Esophagus muscularis mucosa (tissue), 4 donors: ENCODE measurements at regions not wholly inside any gene's neighbourhood (a gene's known extent, or its start where the extent isn't known, plus 50 kb on each side); places are given as distances from the start of the nearest gene placed in this dataset.

Experiments used
- DNase-seq: peaks from one replicate; pipeline ENCODE4 v3.0.0-alpha.2; 2017; ENCODE audit errors: extremely low spot score
- H3K27ac ChIP-seq, 4 donors: fragments of 200-600 bp; sonication (generic); replicated peaks in 1 of 4; 1 replicate in 3 of 4; 2 replicates in 1 of 4; pipeline ENCODE4 v1.5.1; 2016 to 2019; ENCODE audit warnings: mild to moderate bottlenecking in 1 of 4
- H3K27me3 ChIP-seq, 4 donors: fragments of 200-600 bp; sonication (generic); one replicate each; pipeline versions ENCODE4 v1.5.1 to v1.6.0; 2016 to 2019
- H3K36me3 ChIP-seq, 4 donors: fragments of 200-600 bp; sonication (generic); one replicate each; pipeline ENCODE4 v1.5.1; 2016 to 2019
- H3K4me1 ChIP-seq, 4 donors: fragments of 200-600 bp; sonication (generic); one replicate each; pipeline ENCODE4 v1.5.1; 2016 to 2019
- H3K4me3 ChIP-seq, 4 donors: fragments of 200-600 bp; sonication (generic); 1 replicate in 2 of 4; 2 replicates in 2 of 4; pipeline ENCODE4 v1.5.1; 2016 to 2019; ENCODE audit warnings: mild to moderate bottlenecking in 4 of 4, moderate library complexity in 1 of 4
- H3K9me3 ChIP-seq, 4 donors: fragments of 200-600 bp; sonication (generic); 1 replicate in 3 of 4; 2 replicates in 1 of 4; pipeline ENCODE4 v1.5.1; 2016 to 2019
- EP300 ChIP-seq: sonication (generic); formaldehyde crosslinking; IDR thresholded peaks from one replicate; pipeline ENCODE4 v1.6.1; 2017; ENCODE audit warnings: antibody characterized with exemption
- POLR2A ChIP-seq: fragments of 450-650 bp; IDR thresholded peaks from one replicate; pipeline ENCODE4 v1.6.1; 2017; ENCODE audit warnings: antibody characterized with exemption, moderate library complexity, mild to moderate bottlenecking, low read depth
- POLR2AphosphoS5 ChIP-seq, 2 donors: sonication (generic); formaldehyde crosslinking; IDR thresholded peaks; one replicate each; pipeline ENCODE4 v1.6.1; 2017; ENCODE audit warnings: antibody characterized with exemption in 2 of 2
- WGBS: methylation state at CpG from one replicate; pipeline ENCODE4 v1.1.5; 2018; 5-methylcytosine and 5-hydroxymethylcytosine counted together
- intact Hi-C: fragments of 100-400 bp; cut with DNase I; formaldehyde crosslinking; loops from one replicate; pipeline ENCODE4 v1.15.1; 2023
- TF ChIP-seq, protein P1 (sequence below), 3 experiments: fragments of 200-600 bp in 2 of 3; fragments of 450-650 bp in 1 of 3; sonication (generic) in 2 of 3; IDR thresholded peaks; one replicate each; pipeline ENCODE4 v1.5.1; 2017 to 2019; ENCODE audit warnings: antibody characterized with exemption in 3 of 3, mild to moderate bottlenecking in 2 of 3, moderate library complexity in 1 of 3

DNA sequence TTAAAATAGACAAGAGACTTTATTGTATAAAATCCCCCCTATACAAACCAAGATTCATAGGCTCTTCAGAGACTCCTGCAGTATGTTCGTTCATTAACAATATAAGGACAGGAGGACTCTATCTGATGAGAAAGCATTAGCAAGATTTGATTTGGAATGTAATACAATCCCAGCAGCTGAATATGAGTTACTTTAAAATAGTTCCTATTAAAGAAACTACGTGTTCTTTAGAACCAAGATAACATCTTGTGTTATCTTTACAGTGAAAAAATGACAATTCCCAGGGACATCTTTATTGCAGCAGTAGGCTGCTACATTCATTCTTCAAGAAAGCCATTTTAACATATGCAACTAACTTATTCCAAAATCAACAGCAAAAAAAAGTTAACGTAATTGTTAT lies 1360.1 kb upstream of the GJE1 start:
- no peaks in the 10 kb centered on the region for H3K36me3 ChIP-seq
- no peaks in the 10 kb centered on the region for H3K27me3 ChIP-seq
- 84% methylated on average over 3 of the region's 3 CpGs for WGBS
- H3K27ac ChIP-seq: no peak overlapping the region
- DNase-seq: no peak
- no peak overlapping the region for H3K4me3 ChIP-seq
- peaks cover 0 to 11% (median 8%) of the 10 kb centered on the region in 4 donors for H3K4me1 ChIP-seq
- TF ChIP-seq POLR2AphosphoS5 (IDR thresholded peaks at IDR 0.05) (no peak), POLR2A (no peak), EP300 (no peak)
- TF ChIP-seq, protein P1, sequence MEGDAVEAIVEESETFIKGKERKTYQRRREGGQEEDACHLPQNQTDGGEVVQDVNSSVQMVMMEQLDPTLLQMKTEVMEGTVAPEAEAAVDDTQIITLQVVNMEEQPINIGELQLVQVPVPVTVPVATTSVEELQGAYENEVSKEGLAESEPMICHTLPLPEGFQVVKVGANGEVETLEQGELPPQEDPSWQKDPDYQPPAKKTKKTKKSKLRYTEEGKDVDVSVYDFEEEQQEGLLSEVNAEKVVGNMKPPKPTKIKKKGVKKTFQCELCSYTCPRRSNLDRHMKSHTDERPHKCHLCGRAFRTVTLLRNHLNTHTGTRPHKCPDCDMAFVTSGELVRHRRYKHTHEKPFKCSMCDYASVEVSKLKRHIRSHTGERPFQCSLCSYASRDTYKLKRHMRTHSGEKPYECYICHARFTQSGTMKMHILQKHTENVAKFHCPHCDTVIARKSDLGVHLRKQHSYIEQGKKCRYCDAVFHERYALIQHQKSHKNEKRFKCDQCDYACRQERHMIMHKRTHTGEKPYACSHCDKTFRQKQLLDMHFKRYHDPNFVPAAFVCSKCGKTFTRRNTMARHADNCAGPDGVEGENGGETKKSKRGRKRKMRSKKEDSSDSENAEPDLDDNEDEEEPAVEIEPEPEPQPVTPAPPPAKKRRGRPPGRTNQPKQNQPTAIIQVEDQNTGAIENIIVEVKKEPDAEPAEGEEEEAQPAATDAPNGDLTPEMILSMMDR (IDR thresholded peaks at IDR 0.05): no peak
- no peaks in the 10 kb centered on the region for H3K9me3 ChIP-seq
- intact Hi-C loops: no loop called here

DNA sequence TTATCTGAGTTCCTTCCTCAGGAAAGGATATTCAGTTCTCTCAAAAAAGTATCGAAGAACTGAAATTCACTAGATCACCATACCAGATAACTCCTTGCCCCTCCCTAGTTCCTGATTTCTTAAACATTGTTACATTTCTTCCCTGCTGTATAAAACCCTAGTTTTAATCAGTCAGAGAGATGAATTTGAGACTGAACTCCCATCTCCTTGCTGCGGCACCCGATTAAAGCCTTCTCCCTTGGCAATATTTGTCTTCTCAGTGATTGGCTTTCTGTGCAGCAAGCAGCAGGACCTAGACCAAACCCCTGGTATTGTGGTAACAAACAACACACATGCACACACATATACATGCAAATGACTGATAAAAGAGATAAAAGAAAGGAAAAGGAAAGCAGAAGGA lies 1364.6 kb upstream of the GJE1 start:
- intact Hi-C loops: no loop called here
- DNase-seq: no peak
- whole genome bisulfite sequencing: 97% methylated on average over 3 of the region's 3 CpGs
- H3K4me3 ChIP-seq: no peak overlapping the region
- no peaks in the 10 kb centered on the region for H3K9me3 ChIP-seq
- H3K36me3 ChIP-seq: no peaks in the 10 kb centered on the region
- no peak overlapping the region for H3K27ac ChIP-seq
- TF ChIP-seq POLR2A (no peak), POLR2AphosphoS5 (IDR thresholded peaks at IDR 0.05) (no peak), EP300 (no peak)
- TF ChIP-seq, protein P1 (IDR thresholded peaks at IDR 0.05): no peak
- H3K27me3 ChIP-seq: no peaks in the 10 kb centered on the region
- no peaks in the 10 kb centered on the region for H3K4me1 ChIP-seq

DNA sequence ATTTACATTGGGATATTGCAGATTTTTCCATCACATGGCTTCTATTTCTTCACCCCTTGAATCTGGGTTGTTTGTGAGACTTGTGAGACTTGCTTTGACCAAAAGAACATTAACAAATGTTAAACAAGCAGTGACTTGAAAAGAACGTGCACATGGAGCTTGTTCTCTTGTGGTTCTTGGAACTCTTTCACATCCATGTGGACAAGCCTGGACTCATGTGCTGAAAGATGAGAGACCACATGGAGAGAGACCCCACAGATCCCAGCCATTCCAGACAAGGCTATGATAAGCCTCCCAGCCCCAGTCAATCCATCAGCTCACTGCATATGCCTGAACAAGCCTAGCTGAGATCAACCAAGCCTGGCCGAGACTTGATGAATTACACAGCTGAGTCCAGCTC lies 1365.7 kb upstream of the GJE1 start:
- intact Hi-C loops: no loop called here
- Histone ChIP-seq H3K4me3 (no peak overlapping the region), H3K4me1 (no peaks in the 10 kb centered on the region), H3K9me3 (no peaks in the 10 kb centered on the region), H3K27me3 (no peaks in the 10 kb centered on the region), H3K27ac (no peak overlapping the region), H3K36me3 (no peaks in the 10 kb centered on the region)
- DNase-seq: no peak
- TF ChIP-seq, protein P1 (IDR thresholded peaks at IDR 0.05): no peak
- TF ChIP-seq EP300 (no peak), POLR2A (no peak), POLR2AphosphoS5 (IDR thresholded peaks at IDR 0.05) (no peak)
- 67% methylated on average over 2 of the region's 2 CpGs for WGBS

DNA sequence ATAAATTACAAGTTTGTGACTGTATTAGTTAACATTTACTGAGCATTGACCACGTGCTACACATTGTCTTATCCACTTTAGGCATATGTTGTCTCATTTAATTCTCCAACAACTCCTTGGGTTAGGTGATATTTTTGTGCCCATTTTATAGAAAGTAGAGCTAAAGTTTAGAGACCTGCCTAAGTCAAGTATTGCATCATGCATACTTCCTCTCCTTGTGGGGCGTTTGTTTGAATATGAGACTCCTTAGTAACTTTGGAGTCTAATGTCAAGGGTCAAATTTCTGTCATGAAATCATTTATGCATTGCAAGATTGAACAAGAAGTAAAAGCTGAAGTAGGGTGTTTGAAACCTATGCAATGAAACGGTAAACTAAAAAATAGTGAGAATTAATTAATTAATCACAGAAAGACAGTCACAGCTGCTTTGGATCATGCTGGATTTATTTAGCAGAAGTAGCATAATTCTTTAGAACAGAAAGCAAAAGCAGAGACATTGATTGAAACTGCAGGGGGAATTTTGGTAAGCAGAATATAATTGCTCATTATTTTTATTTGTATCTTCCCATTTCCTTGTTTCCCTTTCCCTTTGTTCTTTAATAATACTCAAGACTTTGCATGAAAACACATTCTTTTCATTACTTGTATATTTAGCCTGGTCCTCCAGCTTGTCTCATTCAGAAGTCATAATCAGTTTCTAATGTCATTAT lies 1374.4 kb upstream of the GJE1 start:
- no peaks in the 10 kb centered on the region for H3K36me3 ChIP-seq
- H3K27ac ChIP-seq: no peak overlapping the region
- intact Hi-C loops: no loop called here
- no peaks in the 10 kb centered on the region for H3K9me3 ChIP-seq
- no peak for DNase-seq
- TF ChIP-seq POLR2AphosphoS5 (IDR thresholded peaks at IDR 0.05): no peak
- no peak for TF ChIP-seq EP300
- TF ChIP-seq, protein P1 (IDR thresholded peaks at IDR 0.05): no peak
- no peak for TF ChIP-seq POLR2A
- H3K4me1 ChIP-seq: no peaks in the 10 kb centered on the region
- WGBS: 52% methylated on average over 3 of the region's 3 CpGs
- H3K27me3 ChIP-seq: no peaks in the 10 kb centered on the region
- no peak overlapping the region for H3K4me3 ChIP-seq

DNA sequence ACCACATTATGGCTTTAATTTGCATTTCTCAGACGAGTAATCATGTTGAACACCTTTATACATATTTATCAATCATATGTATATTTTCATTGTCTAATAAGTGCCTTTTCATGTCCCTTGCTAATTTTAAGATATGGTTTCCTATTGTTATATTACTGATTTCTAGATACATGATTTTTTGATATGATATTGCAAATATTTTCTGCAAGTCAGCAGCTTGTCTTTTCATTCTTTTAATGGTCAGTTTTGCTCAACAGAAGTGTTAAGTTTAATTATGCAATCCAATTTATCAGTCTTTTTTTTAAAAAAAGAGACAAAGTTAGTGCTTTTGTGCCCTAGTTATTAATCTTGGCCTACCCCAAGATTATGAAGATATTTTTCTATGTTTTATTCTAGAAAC lies 1377.8 kb upstream of the CITED2 start:
- intact Hi-C loops: no loop called here
- H3K27me3 ChIP-seq: no peaks in the 10 kb centered on the region
- no peaks in the 10 kb centered on the region for H3K4me1 ChIP-seq
- peaks cover 0 to 5% (median 0%) of the 10 kb centered on the region in 4 donors for H3K9me3 ChIP-seq
- TF ChIP-seq POLR2AphosphoS5 (IDR thresholded peaks at IDR 0.05): no peak
- no peak for TF ChIP-seq POLR2A
- TF ChIP-seq EP300: no peak
- TF ChIP-seq, protein P1 (IDR thresholded peaks at IDR 0.05): no peak
- no peak overlapping the region for H3K27ac ChIP-seq
- DNase-seq: no peak
- 100% methylated on average over 1 of the region's 1 CpG for WGBS
- no peaks in the 10 kb centered on the region for H3K36me3 ChIP-seq
- H3K4me3 ChIP-seq: no peak overlapping the region
